ENCODE measurements at regions not wholly inside any gene's neighbourhood (a gene's known extent, or its start where the extent isn't known, plus 50 kb on each side); places are given as distances from the start of the nearest gene placed in this dataset.

GRCh38 chr18:23401400-23402347 is 51.4 kb upstream of the RIOK3 start (continued):
- TF ChIP-seq CSRNP2 (CRISPR knock-in tag; conservative IDR thresholded peaks at IDR 0.05; ENCODE audit: low read depth) (no peak), ZNF512 (CRISPR knock-in tag; IDR thresholded peaks at IDR 0.05) (no peak), DRAP1 (CRISPR knock-in tag; IDR thresholded peaks at IDR 0.05) (0 out of 2 replicates have a peak, but pooled peaks have one; percentile 10)
